NOMO-1 treated with DMSO at 0.1 percent for 48 hours (cell line): ENCODE measurements at regions not wholly inside any gene's neighbourhood (a gene's known extent, or its start where the extent isn't known, plus 50 kb on each side); places are given as distances from the start of the nearest gene placed in this dataset.
A peak's percentile ranks its signal among the peaks of the same experiment; 100 is the strongest.

Experiments
- DNase-seq: peaks from one replicate; lab custom pipeline; 2025; ENCODE audit not compliant: unreplicated experiment; lab: John Stamatoyannopoulos, UW

DNA sequence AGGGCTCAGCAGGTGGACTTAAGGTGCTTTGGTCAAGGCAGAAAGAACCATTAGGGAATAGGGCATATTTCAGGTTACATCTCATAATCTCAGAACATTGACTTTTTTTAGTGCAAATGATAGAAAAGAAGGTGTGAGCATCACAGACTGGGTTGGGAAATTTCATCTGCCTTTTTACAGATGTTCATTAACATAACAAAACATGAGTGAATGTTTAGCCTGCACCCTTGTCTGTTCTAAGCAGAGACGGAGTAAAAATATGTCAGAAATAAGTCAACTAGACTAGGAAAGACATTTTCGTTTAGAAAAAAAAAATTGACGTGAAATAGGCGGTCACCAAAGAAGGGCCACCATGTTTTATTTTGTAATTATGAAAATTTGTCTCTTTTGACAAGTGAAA, 127.5 kb upstream of the CDH13 start:
- no peak for DNase-seq

DNA sequence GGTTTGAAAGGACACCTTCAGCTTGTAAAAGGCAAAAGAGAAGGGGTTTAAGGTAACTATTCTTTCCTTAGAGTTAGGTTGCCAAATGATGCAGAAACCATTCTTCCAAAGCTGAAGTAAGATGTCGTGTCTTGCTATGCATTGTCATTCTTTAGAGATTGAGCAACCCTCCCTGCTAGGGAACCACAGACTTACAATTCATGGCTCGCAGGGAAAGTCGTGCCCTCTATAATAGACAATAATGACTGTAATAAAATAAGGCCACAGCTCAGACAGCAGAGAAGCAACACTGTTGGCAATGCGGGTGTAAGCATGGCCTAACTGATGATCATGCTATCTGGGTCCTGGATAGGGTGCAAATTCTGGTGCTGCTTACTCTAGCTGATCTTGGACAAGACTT, 129.6 kb upstream of the CDH13 start:
- peak; percentile 0 for DNase-seq

DNA sequence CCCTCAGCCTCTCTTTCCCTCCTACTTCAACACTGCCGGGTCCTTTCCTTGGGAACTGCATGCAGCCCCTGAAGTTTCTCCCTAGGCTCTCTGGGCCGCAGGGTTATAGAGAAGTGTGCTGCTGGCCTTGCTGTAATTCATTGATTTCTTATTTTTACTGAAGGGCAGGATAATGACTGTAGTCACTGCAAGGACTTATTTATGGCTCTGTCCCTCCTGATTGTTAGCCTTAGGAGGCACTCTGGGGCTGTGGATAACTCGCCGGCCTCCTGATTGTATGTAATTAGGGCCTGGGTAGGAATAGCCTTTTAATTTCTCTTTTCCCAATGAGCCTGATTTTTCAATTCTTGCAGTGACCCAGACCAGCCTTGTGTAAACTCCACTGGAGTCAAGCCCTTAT, 138.3 kb upstream of the CDH13 start:
- no peak for DNase-seq

DNA sequence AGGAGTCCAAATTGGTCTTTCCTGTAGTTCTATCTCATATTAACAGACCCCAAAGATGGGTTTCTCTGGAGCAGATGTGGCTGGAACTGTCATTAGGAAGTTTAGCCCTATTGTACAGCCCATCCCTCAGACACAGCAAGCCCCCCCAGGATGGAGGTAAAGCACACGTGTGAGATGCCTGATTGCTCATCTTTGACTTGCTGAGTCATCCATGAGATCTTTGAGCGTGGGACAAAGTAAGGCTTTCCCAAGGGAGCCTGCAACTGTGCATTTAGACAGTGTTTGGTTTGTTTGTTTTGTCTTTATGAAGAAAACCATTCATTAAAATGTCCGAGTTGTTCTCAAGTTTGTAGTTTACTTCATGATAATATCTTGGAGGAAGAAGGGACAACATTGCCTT, 145.3 kb upstream of the CDH13 start:
- no peak for DNase-seq

DNA sequence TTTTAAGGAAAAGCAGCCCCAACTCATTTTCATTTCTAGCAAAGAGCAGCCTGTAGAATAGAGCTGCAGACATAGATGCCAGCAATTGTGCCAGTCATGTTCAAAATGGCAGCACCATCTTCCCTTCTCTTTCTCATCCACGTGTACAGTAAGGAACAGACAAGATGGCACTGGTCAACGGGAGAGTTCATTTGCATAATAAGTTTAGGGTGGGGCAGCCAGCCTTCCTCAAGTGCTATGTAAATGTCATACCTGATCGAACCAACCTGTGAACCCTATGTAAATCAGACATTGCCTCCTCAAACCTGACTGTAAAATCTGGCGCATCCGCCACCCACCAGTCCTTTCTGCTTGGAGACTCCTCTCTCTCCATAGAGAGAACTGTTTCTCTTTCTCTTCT, 150.0 kb upstream of the CDH13 start:
- DNase-seq, result no peak

DNA sequence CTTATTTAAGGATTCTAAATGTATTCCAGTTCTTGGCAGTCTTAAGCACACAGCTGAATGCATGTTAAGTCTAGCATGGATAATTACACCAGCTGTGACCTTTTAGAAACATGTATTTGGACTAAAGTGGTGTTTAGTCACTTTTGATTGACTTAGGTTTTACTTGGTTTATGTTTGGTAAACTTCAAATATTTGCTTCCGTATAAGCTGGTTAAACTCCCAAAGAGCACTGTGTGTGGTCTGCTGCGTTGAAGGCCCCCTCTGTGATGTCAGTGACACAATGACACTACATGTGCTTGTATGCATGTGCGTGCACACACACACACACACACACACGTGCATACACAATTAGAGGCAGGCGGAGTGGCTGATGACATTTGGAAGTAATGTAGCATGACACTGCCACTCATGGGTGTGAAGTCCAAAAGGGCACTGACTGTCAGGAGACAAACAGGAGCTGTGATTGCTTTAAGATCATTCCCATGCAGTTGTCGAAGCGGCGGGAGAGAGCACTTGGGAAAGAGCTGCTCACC, 156.1 kb upstream of the CDH13 start:
- no peak for DNase-seq

DNA sequence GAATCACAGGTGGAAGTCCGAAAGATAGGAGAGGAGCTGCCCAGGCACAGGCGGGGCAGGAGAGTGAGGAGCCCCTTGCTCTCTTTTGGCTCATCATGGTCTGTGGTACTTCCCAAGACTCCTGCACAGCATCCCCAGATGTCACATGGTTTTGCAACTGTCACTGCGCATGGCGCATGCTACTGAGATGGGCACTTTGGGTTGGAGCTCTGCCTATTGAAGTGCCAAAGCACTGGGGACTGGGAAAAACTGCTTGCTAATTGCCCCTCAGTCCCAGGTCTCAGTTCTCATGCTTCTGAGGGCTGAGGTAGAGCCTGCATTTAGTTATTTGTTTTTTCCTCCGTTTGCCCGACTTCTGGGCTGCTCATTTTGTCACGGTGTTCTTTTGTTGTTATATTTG, 156.8 kb upstream of the CDH13 start:
- DNase-seq, result no peak

DNA sequence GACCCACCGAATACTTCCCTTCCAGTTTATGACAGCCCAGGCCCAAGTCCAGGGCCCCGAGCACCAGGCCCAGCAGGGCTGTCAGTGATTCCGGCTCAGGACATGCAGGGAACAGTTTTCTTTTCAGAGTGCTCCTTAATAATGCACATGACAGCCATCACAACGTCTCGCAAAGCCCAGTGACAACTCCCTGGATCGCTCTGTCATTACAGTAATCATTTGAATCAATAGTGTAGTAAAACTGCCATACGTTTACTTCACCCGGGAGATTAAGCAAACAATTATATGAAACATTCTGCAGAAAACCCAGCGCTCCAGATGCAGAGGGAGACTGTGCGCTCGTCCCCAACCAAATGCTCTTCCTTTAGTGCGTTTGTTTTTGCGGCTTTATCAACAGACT, 162.6 kb upstream of the CDH13 start:
- DNase-seq, result no peak

DNA sequence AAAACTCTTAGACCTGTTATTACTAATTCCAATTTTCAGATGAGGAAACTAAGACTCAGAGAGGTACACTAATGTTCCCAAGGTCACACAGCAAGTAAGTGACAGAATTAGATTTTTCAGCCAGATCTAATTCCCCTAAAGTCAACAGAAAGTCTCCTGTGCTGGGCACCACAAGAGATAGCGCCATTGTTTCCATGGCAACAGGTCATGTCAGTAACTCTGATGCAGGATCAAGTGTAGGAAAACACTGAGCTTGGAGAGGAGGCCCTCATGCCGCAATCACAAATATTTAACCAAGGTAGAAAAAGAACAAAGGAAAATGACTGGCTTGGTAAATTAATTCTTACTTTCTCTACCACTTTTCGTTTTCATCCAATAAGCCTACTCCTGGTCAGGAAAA, 166.0 kb upstream of the CDH13 start:
- no peak for DNase-seq

DNA sequence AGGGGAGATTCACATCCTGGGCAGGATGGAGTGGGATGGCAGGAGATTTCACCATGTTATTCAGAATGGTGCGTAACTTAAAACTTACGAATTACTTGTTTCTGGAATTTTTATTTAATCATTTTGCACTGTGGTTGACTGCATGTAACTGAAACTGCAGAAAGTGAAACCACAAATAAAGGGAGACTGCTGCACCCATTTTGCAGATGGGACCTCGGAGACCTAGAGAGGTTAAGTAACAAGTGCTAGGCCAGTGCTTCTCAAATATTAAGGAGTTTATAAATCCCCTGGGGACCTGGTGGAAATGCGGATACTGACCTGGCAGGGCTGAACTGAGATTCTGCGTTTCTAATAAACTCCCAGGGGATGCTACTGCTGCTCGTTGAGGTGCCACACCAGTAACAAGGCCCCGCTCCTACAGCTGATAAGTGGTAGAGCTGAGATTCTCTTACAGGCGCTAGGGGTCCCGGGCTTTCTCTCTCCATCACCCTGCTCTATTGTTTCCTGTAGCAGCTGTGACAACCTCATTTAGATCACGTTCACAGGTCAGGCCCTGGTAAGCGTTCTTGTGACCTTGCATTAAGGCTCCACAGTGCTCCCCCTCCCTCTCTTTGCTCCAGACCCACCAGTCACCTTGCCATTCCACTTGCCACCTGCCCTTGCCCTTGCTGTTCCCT, 167.1 kb upstream of the CDH13 start:
- DNase-seq, result no peak

DNA sequence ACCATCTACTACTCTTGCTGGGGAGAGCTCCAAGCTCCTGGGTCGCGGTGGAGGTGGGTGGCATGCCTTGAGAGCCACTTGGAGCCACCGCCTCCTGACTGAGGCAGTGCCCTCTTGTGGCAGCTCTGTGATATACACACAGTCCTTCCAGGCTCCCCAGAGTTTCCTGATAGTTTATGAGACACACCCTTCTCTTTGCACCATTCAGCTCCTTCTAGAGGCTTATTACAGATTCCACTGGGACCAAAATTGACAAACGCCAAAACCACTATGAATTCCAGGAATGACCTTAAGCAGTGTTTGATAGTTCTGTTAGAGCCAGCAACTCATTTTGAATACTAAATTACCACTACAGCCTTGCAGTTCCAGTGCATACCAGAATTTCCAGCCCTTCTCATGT, 170.1 kb upstream of the CDH13 start:
- peak; percentile 42 for DNase-seq

DNA sequence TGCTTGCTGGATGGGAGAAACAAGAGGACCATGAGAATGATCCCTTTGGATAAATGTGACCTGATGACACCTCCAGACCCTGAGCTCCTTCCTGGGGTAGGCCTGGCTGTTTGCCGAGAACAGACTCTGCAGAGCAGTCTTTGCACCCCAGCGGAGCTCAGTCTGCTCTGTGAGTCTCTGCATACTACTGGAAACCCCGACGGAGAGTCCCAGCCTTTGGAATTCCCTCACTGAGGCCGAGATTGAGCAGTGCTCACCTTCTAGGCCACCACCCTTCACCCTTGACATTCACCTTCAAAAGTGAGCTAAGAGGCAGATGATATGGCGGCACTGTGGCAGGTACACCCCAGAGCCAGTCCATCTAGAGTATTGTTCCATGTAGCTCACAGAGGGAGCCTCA, 172.2 kb upstream of the CDH13 start:
- no peak for DNase-seq

DNA sequence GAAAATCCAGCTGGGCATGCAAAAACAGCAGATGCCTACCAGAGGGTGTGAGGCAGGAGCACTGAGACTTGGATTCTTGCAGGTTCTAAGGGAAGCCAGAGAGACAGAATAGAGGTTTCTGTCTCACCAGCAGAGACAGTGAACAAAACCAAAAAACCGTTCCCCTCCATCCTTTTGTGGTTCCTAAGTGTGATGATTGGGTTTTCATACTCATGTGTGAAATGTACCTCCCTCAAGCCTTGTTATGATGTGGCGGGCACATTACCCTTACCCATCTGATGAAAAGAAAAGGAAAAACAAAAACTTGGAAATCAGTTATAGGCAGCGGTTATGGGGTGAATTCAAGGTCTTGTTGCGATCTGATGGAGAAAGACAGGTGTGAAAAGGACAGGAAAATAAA, 172.6 kb upstream of the CDH13 start:
- no peak for DNase-seq

DNA sequence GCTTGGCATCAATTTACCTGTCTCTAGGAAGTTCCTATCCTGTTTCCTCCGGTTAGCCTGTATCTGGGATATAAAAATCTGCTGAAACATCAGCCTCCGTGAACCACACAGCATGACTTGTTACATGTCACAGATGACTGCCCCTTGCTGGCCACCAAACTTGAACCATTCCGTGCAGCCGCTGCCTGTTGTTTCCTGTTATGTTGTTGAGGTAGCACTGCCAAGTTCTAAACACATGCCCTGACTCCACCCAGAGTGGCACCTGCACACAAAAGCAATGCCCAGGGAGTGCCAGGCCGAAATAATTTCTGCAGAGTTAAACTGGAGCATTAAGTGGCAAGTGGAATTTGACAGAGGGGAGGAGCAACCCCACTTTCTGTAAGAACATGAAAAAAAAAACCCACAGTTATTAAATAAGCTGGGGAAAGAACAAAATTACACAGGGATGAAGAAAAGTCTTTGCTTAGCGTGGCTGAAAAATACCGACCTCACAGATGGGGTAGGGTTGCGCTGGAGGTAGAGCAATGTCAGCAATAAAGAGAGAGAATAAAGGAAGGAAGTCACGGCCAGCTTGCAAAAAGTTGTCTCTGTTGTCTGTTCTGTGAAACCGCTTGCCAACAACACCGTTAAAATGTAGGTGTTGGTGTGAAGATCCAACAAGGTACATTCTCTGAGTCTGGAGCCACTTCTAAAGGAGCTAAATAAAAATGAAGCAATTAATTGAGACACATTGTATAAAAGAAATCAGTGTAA, 174.6 kb upstream of the CDH13 start:
- DNase-seq, result no peak

DNA sequence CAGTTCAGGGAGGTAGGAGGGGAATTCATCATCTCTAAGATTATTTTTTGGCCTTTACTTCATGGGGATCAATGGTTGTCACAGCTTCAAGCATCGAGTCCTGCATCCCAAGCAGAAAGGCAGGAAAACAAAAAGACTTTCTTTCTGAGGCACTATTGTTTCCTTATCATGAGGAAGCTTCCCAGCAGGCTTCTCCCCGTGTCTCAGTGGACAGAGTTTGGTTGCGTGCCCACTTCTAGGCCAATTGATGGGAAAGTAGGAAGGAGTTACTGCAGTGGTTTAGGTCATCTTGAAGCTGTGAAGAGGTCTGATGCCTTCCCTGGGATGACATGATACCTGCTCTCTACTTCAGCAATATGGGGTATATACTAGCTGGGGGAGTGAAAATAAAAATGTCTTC, 175.3 kb upstream of the CDH13 start:
- DNase-seq, result no peak

DNA sequence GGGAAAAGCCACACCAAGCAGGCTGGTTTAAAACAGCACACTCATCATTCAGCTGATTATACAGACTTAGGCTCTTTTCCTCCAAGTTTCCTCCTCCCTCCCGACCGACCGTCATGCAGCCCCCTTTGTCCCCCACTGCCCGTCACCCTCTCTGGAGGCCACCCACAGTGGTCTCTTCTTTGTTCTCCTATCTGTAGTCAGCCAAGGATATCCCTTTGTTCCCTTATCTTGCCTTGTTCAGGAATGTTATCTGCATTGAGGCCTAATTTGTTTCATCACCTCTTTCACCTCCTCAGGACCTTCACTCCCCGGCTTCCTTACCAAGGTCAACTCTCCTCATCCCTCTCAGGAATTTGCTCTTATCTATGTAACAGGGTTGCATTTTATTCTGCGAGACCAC, 186.4 kb upstream of the CDH13 start:
- DNase-seq, result no peak

DNA sequence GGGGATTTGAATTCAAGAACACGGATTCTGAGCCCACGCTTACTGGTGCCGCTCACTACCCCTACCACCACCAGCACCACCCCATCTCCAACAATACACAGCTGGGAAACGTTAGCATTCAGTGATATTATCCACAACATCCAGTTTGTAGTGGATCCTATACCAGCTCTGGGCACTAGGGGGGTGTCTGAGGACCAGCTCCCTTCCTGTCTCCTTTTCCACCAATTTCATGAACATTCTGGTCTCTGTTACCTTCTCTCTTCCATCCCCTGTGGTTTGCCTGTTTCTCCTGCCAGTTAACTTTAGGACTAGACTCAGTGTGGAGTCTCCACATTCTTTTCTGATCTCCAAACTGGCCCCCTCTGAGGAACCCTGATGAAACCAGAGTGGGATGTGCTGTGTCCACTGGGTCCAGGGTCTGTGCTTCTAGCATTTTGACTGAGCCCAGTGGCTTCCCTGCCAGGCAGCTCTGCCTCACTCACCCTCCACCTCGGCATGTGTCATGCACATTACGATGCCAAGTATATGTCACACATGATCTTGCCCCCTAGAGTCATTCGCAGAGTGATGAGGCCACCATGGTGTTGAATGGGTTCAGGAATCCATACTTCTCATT, 187.0 kb upstream of the CDH13 start:
- no peak for DNase-seq

DNA sequence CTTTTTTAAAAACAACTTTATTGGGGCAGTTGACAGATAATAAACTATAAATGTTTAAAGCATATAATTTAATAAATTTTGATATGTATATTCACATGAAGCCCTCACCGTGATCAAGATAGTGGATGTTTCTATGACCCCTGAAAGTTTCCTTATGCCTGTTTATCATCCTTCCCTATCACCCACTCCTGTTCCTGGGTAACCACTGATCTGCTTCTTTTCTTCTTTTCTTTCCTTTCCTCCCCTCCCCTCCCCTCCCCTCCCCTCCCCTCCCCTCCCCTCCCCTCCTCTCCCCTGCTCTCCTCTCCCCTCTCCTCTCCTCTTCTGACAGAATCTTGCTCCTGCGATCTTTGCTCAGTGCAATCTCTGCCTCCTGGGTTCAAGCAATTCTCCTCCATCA, 193.7 kb upstream of the CDH13 start:
- DNase-seq, result no peak

DNA sequence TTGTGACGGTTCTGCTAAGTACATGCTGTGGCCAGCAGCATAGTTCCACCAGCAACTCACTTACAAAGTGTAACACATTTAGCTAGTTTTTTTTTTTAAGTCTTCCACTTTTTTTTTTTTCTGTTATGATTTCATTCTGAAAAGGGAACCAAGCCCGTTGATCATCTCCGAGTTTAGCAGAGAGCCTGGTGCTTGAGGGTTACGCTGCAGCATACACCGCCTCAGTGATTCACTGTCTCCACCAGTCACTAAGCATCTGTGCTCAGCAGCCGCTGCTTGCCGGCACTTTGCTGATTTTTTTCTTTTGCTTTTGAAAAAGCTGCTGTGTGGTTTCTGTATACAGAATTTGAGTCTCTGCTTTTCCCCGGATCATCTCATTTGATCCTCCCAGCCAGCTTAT, 194.5 kb upstream of the CDH13 start:
- DNase-seq, result no peak

DNA sequence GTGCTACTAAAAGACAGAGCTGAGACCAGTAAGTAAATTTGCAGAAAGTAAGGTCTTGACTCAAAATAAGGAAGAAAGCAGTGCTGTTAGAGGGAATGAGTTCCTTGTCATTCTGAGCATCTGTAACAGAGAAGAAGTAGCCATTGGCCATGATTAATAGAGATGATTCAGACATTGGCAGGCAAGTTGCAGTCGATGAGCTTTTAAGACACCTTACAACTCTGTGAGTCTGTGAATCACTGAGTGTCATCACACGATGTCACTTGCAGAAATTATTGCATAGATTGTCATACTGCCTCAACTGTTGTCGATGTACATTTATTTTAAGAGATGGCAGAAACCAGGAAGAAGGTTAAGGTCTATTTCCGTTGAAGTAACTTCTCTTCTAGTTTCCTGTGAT, 201.1 kb upstream of the CDH13 start:
- no peak for DNase-seq

DNA sequence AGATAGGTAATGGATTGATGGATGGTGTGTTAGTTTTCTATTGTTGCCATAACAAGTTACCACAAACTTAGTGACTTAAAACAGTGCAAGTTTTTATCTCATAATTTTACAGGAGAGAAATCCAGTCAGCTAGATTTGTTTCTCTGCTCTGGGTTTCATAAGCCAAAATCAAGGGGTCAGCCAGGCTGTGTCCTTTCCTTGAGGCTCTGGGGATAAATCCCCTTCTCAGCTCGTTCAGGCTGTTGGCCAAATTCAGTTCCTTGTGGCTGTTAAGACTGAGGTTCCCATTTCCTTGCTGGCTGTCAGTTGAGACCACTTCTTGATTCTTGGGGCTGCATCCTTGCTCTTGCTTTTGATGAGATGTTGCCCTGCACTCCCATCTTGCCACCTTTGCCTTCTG, 204.9 kb upstream of the CDH13 start:
- no peak for DNase-seq

DNA sequence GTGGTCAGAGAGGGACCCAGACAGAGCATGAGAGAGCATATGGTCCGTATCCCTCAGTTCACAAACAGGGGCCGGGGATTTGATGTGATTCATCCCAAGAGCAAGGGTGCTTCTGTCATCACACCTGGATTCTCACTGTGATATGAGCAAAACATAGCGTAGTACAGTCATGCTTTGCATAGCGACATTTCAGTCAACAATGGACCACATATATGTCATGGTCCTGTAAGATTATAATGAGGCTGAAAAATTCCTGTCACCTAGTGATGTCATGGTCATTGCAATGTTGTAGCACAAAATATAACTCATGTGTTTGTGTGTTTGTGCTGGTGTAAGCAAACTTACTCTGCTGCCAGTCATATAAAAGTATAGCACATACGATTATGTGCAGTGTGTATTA, 207.4 kb upstream of the CDH13 start:
- DNase-seq, result no peak
